Activated CD8-positive, alpha-beta memory T cell treated with anti-CD3 and anti-CD28 coated beads, Interleukin-2, amount 50 U/mL, for 1 hour (primary cell): ENCODE measurements at regions not wholly inside any gene's neighbourhood (a gene's known extent, or its start where the extent isn't known, plus 50 kb on each side); places are given as distances from the start of the nearest gene placed in this dataset.

ENCODE experiments used
- DNase-seq: peaks from one replicate; pipeline ENCODE4 v3.0.0-alpha.2; 2020; ENCODE audit errors: extremely low read depth

GRCh38 chr13:40478775-40479174 lies 187.7 kb downstream of the FOXO1 start:
- no peak for DNase-seq

- no peak for DNase-seq
Observed at GRCh38 chr13:40479196-40479845, 187.1 kb downstream of the FOXO1 start.

GRCh38 chr13:40480012-40480914 lies 186.2 kb downstream of the FOXO1 start:
- DNase-seq: no peak

GRCh38 chr13:40480915-40481516 lies 185.4 kb downstream of the FOXO1 start:
- no peak for DNase-seq

GRCh38 chr13:40483601-40484000 lies 182.8 kb downstream of the FOXO1 start:
- no peak for DNase-seq

- no peak for DNase-seq
Observed at GRCh38 chr13:40484101-40484800, 182.2 kb downstream of the FOXO1 start.

- no peak for DNase-seq
Observed at GRCh38 chr13:40484974-40485373, 181.5 kb downstream of the FOXO1 start.

GRCh38 chr13:40485611-40486517 lies 180.6 kb downstream of the FOXO1 start:
- peak; percentile 53 for DNase-seq

GRCh38 chr13:40486518-40487163 lies 179.8 kb downstream of the FOXO1 start:
- DNase-seq: no peak

GRCh38 chr13:40488869-40489391 lies 177.5 kb downstream of the FOXO1 start:
- no peak for DNase-seq

GRCh38 chr13:40490086-40490758 lies 176.2 kb downstream of the FOXO1 start:
- peak; percentile 32 for DNase-seq

GRCh38 chr13:40492511-40492910 lies 173.9 kb downstream of the FOXO1 start:
- DNase-seq: no peak

- no peak for DNase-seq
Observed at GRCh38 chr13:40494513-40494912, 171.9 kb downstream of the FOXO1 start.

- DNase-seq: no peak
Observed at GRCh38 chr13:40494946-40495620, 171.4 kb downstream of the FOXO1 start.

- no peak for DNase-seq
Observed at GRCh38 chr13:40495621-40496001, 170.8 kb downstream of the FOXO1 start.

- DNase-seq: no peak
Observed at GRCh38 chr13:40496035-40496810, 170.2 kb downstream of the FOXO1 start.

GRCh38 chr13:40498461-40498860 lies 168.0 kb downstream of the FOXO1 start:
- DNase-seq: no peak

- no peak for DNase-seq
Observed at GRCh38 chr13:40502236-40502635, 164.2 kb downstream of the FOXO1 start.
